ENCODE measurements at regions not wholly inside any gene's neighbourhood (a gene's known extent, or its start where the extent isn't known, plus 50 kb on each side); places are given as distances from the start of the nearest gene placed in this dataset.
A peak's percentile ranks its signal among the peaks of the same experiment; 100 is the strongest.

DNA sequence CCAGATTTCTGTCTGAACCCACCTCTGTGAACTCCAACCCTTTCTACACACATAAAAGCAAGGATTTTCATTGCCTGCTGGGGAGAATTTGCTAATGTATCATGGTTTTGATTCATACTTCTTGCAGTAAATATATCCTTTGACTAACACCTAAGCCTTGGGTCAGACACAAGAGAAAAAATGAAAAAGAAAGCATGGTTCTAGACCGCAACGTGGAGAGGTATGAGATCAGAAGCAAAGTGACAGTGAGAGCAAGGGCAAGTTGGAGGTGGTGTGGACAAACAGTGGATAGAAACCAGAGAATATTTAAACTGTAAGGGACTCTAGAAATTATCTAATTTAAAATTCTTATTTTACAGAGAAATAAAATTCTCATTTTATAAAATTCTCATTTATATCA, 212.9 kb upstream of the SEMA6A start:
- no peak for DNase-seq
- intact Hi-C loops (cut with DNase I; ENCODE audit: low total_unique reads) = no loop called here
- Histone ChIP-seq H3K27ac (peak overlapping the region in 3 of 8 donors; percentile 28 to 78 (median 47)), H3K4me3 (no peak overlapping the region), H3K4me1 (no peaks in the 10 kb centered on the region), H3K36me3 (no peaks in the 10 kb centered on the region), H3K27me3 (replicated peaks in 1 of 7) (no peaks in the 10 kb centered on the region), H3K9me3 (peaks cover 0 to 14% (median 9%) of the 10 kb centered on the region in 8 donors)
- TF ChIP-seq POLR2AphosphoS5 (IDR thresholded peaks at IDR 0.05) = no peak
- TF ChIP-seq, protein P1, sequence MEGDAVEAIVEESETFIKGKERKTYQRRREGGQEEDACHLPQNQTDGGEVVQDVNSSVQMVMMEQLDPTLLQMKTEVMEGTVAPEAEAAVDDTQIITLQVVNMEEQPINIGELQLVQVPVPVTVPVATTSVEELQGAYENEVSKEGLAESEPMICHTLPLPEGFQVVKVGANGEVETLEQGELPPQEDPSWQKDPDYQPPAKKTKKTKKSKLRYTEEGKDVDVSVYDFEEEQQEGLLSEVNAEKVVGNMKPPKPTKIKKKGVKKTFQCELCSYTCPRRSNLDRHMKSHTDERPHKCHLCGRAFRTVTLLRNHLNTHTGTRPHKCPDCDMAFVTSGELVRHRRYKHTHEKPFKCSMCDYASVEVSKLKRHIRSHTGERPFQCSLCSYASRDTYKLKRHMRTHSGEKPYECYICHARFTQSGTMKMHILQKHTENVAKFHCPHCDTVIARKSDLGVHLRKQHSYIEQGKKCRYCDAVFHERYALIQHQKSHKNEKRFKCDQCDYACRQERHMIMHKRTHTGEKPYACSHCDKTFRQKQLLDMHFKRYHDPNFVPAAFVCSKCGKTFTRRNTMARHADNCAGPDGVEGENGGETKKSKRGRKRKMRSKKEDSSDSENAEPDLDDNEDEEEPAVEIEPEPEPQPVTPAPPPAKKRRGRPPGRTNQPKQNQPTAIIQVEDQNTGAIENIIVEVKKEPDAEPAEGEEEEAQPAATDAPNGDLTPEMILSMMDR (IDR thresholded peaks at IDR 0.05 in 8 of 11, conservative IDR thresholded peaks at IDR 0.05 in 3 of 11) = no peak
- TF ChIP-seq POLR2A (IDR thresholded peaks at IDR 0.05) = no peak
- 85 to 91% (median 90%) methylated on average over 2 of the region's 2 CpGs for WGBS, 5 donors

DNA sequence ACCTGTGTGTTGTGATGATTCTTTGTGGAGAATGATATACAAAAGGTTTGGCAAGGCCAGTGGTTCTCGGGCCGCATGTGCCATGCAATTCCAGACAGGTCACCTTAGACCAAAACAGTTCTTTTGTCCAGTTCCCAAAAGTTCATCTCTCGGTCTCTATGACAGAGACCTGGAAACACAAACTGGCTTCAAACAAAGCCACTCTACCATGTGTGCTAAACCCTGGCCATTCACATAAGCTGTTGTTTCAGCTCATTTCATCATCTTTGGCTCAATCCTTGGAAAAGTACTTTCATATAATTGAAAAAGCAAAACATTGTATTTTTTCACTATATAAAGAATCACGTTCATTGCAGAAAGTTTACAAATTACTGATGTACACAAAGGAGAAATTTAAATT, 210.5 kb upstream of the SEMA6A start:
- Histone ChIP-seq H3K4me3 (no peak overlapping the region), H3K27me3 (replicated peaks in 1 of 7) (no peaks in the 10 kb centered on the region), H3K27ac (no peak overlapping the region), H3K36me3 (no peaks in the 10 kb centered on the region), H3K9me3 (peaks cover 0 to 17% (median 6%) of the 10 kb centered on the region in 8 donors), H3K4me1 (no peaks in the 10 kb centered on the region)
- TF ChIP-seq POLR2AphosphoS5 (IDR thresholded peaks at IDR 0.05) (no peak), POLR2A (IDR thresholded peaks at IDR 0.05) (no peak)
- TF ChIP-seq, protein P1 (IDR thresholded peaks at IDR 0.05 in 8 of 11, conservative IDR thresholded peaks at IDR 0.05 in 3 of 11) = no peak
- no peak for DNase-seq
- WGBS, 5 donors = 91 to 96% (median 94%) methylated on average over 4 of the region's 4 CpGs
- intact Hi-C loops (cut with DNase I; ENCODE audit: low total_unique reads) = no loop called here

DNA sequence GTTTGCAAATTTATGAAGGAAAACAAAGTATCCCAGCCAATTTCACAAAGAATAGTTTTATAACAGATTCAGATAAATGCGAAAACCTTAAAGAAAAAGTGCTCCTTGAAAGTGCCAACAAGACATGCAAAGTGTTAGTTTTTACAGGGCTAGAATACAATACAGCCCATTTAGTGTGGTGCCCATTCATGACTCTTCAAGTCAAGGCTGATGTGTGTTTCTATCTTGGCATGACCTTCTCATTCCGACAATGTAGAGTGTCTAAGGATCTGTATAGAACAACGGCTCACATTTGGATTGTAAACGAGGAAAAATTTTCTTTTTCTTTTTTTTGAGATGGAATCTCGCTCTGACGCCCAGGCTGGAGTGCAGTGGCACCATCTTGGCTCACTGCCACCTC, 205.2 kb upstream of the SEMA6A start:
- Histone ChIP-seq H3K27me3 (replicated peaks in 1 of 7) (no peaks in the 10 kb centered on the region), H3K4me1 (peaks cover 0 to 10% (median 0%) of the 10 kb centered on the region in 6 donors), H3K36me3 (no peaks in the 10 kb centered on the region), H3K4me3 (no peak overlapping the region), H3K9me3 (peaks cover 0 to 10% (median 0%) of the 10 kb centered on the region in 8 donors), H3K27ac (no peak overlapping the region)
- no peak for TF ChIP-seq POLR2AphosphoS5 (IDR thresholded peaks at IDR 0.05)
- TF ChIP-seq, protein P1 (IDR thresholded peaks at IDR 0.05 in 8 of 11, conservative IDR thresholded peaks at IDR 0.05 in 3 of 11) = no peak
- no peak for TF ChIP-seq POLR2A (IDR thresholded peaks at IDR 0.05)
- no peak for DNase-seq
- 61 to 86% (median 78%) methylated on average over 6 of the region's 6 CpGs for WGBS, 5 donors
- intact Hi-C loops (cut with DNase I; ENCODE audit: low total_unique reads) = no loop called here

DNA sequence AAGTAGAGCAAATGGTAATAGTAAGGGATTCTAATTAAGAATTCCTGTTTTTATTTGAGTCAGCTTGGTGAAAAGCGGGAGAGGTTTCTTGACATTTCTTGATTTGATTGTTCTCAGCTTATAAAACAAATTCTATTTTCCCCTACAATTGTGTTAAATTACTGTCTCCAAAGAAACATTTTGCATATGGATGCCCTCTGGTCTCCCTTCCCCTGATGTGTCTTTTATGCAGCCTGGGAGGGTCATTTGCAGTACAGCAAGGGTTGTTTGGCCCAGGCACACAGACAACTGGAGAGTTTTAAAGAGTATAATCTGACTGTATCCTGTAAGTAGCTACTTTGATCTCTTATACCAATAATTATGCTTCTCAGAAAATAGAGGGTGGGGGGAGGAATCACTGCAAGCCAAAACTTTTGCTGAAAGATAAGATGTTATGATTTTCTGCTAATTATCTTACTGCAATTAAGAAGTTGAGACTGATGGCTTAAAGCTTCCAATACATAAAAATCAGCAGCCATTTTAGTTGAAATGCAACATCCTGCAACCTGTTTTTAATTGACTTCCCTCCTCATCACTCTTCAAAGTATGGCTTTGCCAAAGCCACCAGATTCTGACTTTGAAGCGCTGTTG, 204.1 kb upstream of the SEMA6A start:
- peaks cover 0 to 10% (median 0%) of the 10 kb centered on the region in 6 donors for H3K4me1 ChIP-seq
- TF ChIP-seq POLR2AphosphoS5 (IDR thresholded peaks at IDR 0.05) (no peak), POLR2A (IDR thresholded peaks at IDR 0.05) (no peak)
- TF ChIP-seq, protein P1 (IDR thresholded peaks at IDR 0.05 in 8 of 11, conservative IDR thresholded peaks at IDR 0.05 in 3 of 11) = no peak
- intact Hi-C loops (cut with DNase I; ENCODE audit: low total_unique reads) = no loop called here
- H3K9me3 ChIP-seq = peaks cover 0 to 10% (median 0%) of the 10 kb centered on the region in 8 donors
- H3K4me3 ChIP-seq = no peak overlapping the region
- 79 to 87% (median 85%) methylated on average over 2 of the region's 2 CpGs for WGBS, 5 donors
- H3K36me3 ChIP-seq = no peaks in the 10 kb centered on the region
- peak overlapping the region in 1 of 8 donors; percentile 4 for H3K27ac ChIP-seq
- H3K27me3 ChIP-seq (replicated peaks in 1 of 7) = no peaks in the 10 kb centered on the region
- no peak for DNase-seq

Data from spleen (tissue), 11 donors.